OCI-LY3 (cell line): ENCODE measurements at regions not wholly inside any gene's neighbourhood (a gene's known extent, or its start where the extent isn't known, plus 50 kb on each side); places are given as distances from the start of the nearest gene placed in this dataset.

Source experiments
- H2AFZ ChIP-seq: fragments of 200-600, 300-600 bp; shearing (Covaris generic); 2 replicates; pipeline ENCODE4 v1.6.0; 2014; ENCODE audit warnings: antibody characterized with exemption, low read depth, low read length
- H3K27ac ChIP-seq: fragments of 200-600, 300-600 bp; sonication (generic); 2 replicates; pipeline ENCODE4 v1.5.1; 2014; ENCODE audit warnings: mild to moderate bottlenecking, low read length, moderate library complexity, mixed read lengths
- H3K27me3 ChIP-seq: fragments of 200-600, 300-600 bp; sonication (generic); 2 replicates; pipeline ENCODE4 v1.6.1; 2014; ENCODE audit warnings: low read depth, low read length, mixed read lengths
- H3K36me3 ChIP-seq: fragments of 200-600, 300-600 bp; sonication (generic); replicated peaks from 2 replicates; pipeline ENCODE3; 2014; ENCODE audit warnings: low read depth, low read length, mixed read lengths
- H3K4me1 ChIP-seq: fragments of 300-600, 200-600 bp; sonication (generic); 2 replicates; pipeline ENCODE4 v1.6.1; 2014; ENCODE audit warnings: low read length, mixed read lengths
- H3K4me2 ChIP-seq: fragments of 200-600, 300-600 bp; sonication (generic); 2 replicates; pipeline ENCODE4 v1.6.1; 2014; ENCODE audit warnings: low read length, mixed read lengths
- H3K4me3 ChIP-seq: fragments of 300-600, 200-600 bp; sonication (generic); 2 replicates; pipeline ENCODE4 v1.5.1; 2014; ENCODE audit warnings: antibody characterized with exemption, mild to moderate bottlenecking, low read length, moderate library complexity
- H3K79me2 ChIP-seq: fragments of 300-600, 200-600 bp; shearing (Covaris generic); 2 replicates; pipeline ENCODE4 v1.6.1; 2014; ENCODE audit warnings: mild to moderate bottlenecking, low read length, mixed read lengths
- H3K9ac ChIP-seq: fragments of 300-600, 200-600 bp; shearing (Covaris generic); 2 replicates; pipeline ENCODE4 v1.6.0; 2014; ENCODE audit warnings: mild to moderate bottlenecking, low read length, moderate library complexity
- H3K9me3 ChIP-seq: fragments of 200-600, 300-600 bp; shearing (Covaris generic); 2 replicates; pipeline ENCODE4 v1.6.1; 2014; ENCODE audit warnings: low read length, mixed read lengths; ENCODE audit not compliant: insufficient read depth
- H4K20me1 ChIP-seq: fragments of 200-600, 300-600 bp; sonication (generic); 2 replicates; pipeline ENCODE4 v1.6.1; 2016; ENCODE audit warnings: low read length, mixed read lengths; ENCODE audit not compliant: insufficient read depth
- CTCF ChIP-seq: fragments of 200-600, 300-600 bp; sonication (generic); IDR thresholded peaks from 2 replicates; pipeline ENCODE4 v1.5.1; 2014; ENCODE audit warnings: antibody characterized with exemption, low read length, low read depth
- EZH2phosphoT487 ChIP-seq: fragments of 200-600 bp; shearing (Covaris generic); IDR thresholded peaks from 2 replicates; pipeline ENCODE4 v1.6.1; 2018; ENCODE audit warnings: antibody characterized with exemption, mixed run types, low read depth

GRCh38 chr4:180784940-180785339 lies 1458.3 kb upstream of the TENM3 start:
- H3K9ac ChIP-seq: no peak overlapping the region
- no peaks in the 10 kb centered on the region for H4K20me1 ChIP-seq
- no peak for TF ChIP-seq EZH2phosphoT487
- TF ChIP-seq CTCF: no peak
- H3K9me3 ChIP-seq: no peaks in the 10 kb centered on the region
- no peak overlapping the region for H3K4me2 ChIP-seq
- no peak overlapping the region for H2AFZ ChIP-seq
- H3K36me3 ChIP-seq: no peaks in the 10 kb centered on the region
- H3K27ac ChIP-seq: no peak overlapping the region
- no peak overlapping the region for H3K4me3 ChIP-seq
- no peaks in the 10 kb centered on the region for H3K4me1 ChIP-seq
- H3K27me3 ChIP-seq: no peaks in the 10 kb centered on the region
- no peaks in the 10 kb centered on the region for H3K79me2 ChIP-seq

GRCh38 chr4:180788729-180789128 lies 1454.5 kb upstream of the TENM3 start:
- H3K9ac ChIP-seq: no peak overlapping the region
- TF ChIP-seq EZH2phosphoT487 (no peak), CTCF (no peak)

GRCh38 chr4:180789929-180790328 lies 1453.3 kb upstream of the TENM3 start:
- H3K9ac ChIP-seq: no peak overlapping the region
- H3K79me2 ChIP-seq: no peaks in the 10 kb centered on the region
- no peak overlapping the region for H3K4me2 ChIP-seq
- H3K4me3 ChIP-seq: no peak overlapping the region
- H3K36me3 ChIP-seq: no peaks in the 10 kb centered on the region
- no peaks in the 10 kb centered on the region for H3K27me3 ChIP-seq
- H4K20me1 ChIP-seq: no peaks in the 10 kb centered on the region
- H3K4me1 ChIP-seq: 0 out of 2 replicates have a peak, but pooled peaks cover 6% of the 10 kb centered on the region
- no peak for TF ChIP-seq CTCF
- no peak for TF ChIP-seq EZH2phosphoT487
- H3K27ac ChIP-seq: no peak overlapping the region
- H2AFZ ChIP-seq: no peak overlapping the region
- H3K9me3 ChIP-seq: no peaks in the 10 kb centered on the region

More at GRCh38 chr4:180788729-180789128, 1454.5 kb upstream of the TENM3 start:
- Histone ChIP-seq H2AFZ (peak overlapping the region; percentile 48; the same call in 1 of the 2 replicates), H4K20me1 (no peaks in the 10 kb centered on the region), H3K4me2 (no peak overlapping the region), H3K4me3 (no peak overlapping the region), H3K79me2 (no peaks in the 10 kb centered on the region), H3K4me1 (no peaks in the 10 kb centered on the region), H3K9me3 (no peaks in the 10 kb centered on the region), H3K27ac (no peak overlapping the region), H3K27me3 (no peaks in the 10 kb centered on the region), H3K36me3 (no peaks in the 10 kb centered on the region)

- Histone ChIP-seq H3K4me1 (0 out of 2 replicates have a peak, but pooled peaks cover 6% of the 10 kb centered on the region), H3K27me3 (no peaks in the 10 kb centered on the region), H3K79me2 (no peaks in the 10 kb centered on the region), H3K4me2 (no peak overlapping the region), H3K9ac (no peak overlapping the region), H2AFZ (peak overlapping the region; percentile 21; the same call in 1 of the 2 replicates), H3K27ac (no peak overlapping the region), H4K20me1 (no peaks in the 10 kb centered on the region), H3K9me3 (no peaks in the 10 kb centered on the region), H3K4me3 (no peak overlapping the region), H3K36me3 (no peaks in the 10 kb centered on the region)
- no peak for TF ChIP-seq CTCF
- no peak for TF ChIP-seq EZH2phosphoT487
Observed at GRCh38 chr4:180790471-180790870, 1452.7 kb upstream of the TENM3 start.
